ACHN (cell line): ENCODE measurements at regions not wholly inside any gene's neighbourhood (a gene's known extent, or its start where the extent isn't known, plus 50 kb on each side); places are given as distances from the start of the nearest gene placed in this dataset.
"Not testable (repeated sequence)": the region's sequence is repeated elsewhere in the genome, so short reads cannot be mapped to it uniquely, and the experiment has no call there.

Source experiments
- DNase-seq: peaks from one replicate; pipeline ENCODE4 v3.0.0-alpha.2; 2015
- in situ Hi-C: cut with HindIII; loops from 2 replicates; pipeline ENCODE4 v1.10.0; 2017; ENCODE audit warnings: low sequenced_read_pairs, low pct_ligation_motif_present, low pct_unique_long_range_greater_than_20kb

DNA sequence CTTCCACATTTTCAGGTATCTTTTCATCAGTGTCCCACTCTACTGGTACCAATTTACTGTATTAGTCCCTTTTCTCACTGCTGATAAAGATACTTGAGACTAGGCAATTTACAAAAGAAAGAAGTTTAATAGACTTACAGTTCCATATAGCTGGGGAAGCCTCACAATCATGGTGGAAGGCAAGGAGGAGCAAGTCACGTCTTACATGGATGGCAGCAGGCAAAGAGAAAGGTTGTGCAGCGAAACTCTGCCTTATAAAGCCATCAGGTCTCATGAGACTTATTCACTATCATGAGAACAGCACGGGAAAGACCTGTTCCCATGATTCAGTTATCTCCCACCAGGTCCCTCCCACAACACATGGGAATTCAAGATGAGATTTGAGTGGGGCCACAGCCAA lies 385.9 kb downstream of the GALC start:
- in situ Hi-C loops, DNase-seq: not testable (repeated sequence)

DNA sequence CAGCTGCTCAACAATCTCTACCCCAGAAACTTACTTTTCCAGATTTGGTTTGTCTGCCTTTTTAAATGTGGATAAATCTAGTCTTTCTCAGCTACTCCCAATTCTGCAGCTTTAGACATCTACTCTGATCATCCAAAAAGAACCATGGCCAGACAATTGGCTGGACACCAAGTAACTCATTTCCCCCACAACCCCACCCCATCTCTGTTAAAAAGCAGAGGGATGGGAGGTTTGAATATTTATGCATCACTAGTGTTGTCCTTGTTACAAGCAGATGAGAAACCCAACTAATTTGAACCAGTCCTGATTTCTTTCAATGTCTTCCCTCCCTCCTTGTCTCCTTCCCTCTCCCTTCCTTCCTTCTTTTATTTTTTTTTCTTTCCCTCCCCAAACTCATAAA lies 391.9 kb downstream of the GALC start:
- no peak for DNase-seq
- in situ Hi-C loops: no loop called here

DNA sequence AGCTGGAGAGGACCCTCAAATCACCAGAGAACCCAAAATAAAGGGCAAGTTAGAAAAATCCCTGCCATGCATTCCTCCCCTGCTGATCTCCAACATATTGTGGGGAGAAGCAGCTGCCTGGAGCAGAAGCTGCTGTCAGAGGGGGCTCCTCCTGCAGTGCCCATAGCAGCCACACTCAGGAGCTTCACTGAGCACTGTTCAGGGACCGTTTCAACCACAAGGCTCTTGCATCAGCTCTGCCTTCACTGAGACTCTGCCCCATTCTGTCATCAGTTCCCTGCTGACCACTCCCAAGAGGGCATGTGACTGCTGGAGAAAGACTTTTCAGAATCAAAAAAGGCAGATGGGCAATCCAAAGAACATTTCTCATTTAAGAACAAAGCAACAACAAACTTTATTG lies 392.7 kb downstream of the GALC start:
- DNase-seq: no peak
- in situ Hi-C loops: no loop called here

DNA sequence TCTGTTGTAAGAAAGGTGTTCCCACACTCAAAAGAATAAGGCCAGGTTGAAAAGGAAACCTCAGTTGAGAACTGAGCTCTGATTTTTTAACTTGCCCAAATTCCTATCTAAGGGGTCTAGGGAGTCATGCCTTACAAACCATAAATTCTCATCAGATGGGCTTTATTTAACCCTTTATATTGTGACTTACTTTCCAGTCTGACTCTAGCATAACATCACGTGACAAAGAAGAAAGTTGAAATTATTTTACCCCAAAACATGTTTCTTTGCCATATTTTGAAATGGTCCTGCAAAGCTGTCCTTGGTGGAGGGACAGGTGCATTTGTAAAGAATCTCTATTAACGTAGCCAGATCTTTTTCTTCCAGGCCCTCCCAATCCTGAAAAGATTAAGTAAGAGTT lies 411.7 kb downstream of the GALC start:
- no peak for DNase-seq
- in situ Hi-C loops: no loop called here

DNA sequence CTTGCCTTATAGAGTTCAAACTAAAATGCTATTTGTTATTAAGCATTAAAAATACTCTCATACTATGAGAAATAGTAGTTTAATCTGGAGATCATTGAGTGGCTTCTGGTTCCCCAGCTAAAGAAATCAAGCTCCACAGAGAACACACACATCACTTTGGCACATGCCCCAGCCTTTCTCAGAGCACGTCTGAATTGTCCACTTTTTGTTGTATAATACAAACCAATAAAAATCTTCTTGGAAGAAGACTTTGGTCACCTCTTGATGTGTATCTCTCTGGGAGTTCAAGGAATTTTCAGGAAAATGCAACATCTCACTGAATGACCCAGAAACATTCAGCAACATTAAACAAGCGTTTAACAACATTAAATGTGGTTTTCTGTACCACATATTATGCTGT lies 413.9 kb downstream of the GALC start:
- in situ Hi-C loops: no loop called here
- no peak for DNase-seq

DNA sequence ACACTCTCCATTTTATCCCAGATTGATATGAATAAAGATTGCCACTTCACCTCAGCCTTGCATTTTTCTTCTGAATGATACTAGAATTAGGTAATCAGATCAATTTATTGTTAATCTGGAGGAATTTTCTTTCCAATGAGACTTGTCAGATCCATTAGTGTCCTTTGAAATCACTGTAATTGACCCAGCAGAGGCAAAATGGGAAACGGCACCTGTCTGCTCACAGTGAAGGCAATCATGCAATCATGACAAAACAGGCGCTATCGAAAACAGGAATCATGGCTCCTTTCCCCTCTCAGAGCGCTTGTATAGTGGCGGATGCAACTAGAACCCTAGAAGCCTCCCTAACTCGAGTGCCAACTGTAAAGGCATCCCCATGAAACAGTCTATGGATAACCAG lies 417.6 kb downstream of the GALC start:
- no peak for DNase-seq
- in situ Hi-C loops: no loop called here

DNA sequence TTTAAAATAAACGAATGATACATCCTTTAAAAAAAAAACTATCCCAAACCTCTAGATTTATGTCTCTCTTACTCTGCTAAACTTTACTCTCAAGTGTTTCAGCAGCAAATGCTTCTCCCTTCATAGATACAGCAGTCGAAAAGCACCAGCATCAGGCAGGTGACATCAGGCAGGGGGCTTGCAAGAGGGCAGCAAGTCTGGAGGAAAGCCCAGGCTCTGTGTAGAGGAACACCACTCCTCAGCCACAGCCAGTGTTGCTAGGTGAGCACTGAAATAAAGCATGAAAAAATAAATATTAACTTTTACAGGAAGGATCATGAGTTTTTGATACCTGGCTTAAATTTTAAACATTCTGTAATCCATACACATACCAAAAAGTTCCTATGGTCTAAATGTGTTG lies 419.4 kb downstream of the GALC start:
- DNase-seq: no peak
- in situ Hi-C loops: no loop called here

DNA sequence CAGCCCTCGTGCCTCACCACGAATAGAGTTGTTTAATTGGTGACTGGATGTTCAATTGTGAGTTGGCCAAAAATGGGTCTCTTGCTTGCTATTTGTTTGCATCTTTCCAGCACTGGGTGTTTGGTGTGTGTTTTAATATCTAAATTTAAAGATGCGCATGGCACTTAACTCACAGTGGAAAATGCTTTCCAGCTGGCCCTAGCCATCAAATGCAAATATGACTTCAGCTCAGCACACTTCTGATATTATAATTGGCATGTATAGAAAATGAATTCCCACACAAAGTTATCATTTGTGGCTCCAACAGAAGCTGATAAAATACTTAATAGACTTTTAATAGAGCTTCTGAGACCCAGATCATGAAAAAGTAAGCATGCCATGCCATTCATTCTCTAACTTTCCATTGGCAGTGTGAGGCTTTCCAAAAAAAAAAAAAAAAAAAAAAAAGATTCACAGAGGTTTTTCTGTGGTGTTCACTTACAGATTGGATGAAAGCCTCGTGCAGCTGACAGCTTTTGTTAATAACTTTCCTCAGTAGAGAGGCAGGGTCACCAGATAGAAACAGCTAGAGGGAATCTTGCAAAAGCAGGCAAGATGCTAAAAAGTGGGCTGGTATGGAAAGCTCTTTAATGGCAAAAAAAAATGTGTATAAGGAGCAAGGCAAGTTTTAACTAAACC lies 425.2 kb downstream of the GALC start:
- in situ Hi-C loops: no loop called here

DNA sequence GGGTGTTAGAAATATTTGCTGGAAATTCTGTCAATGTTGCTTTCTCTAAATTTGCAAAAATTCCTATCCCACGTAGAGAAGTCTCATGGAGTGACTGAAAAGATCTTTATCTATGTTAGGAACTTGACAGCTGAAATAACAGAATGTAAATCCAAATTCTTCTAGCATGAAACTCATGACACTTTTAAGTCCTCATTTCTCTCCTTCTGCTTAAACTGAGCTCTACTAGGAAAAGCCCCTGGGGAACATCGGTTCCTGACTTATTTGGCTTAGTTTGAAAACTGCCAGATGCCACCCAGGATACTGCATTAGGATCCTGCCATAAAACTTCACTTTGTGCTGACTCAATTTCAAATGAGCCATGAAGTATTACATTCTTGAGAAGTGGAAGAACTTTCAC lies 426.0 kb downstream of the GALC start:
- in situ Hi-C loops: no loop called here
- no peak for DNase-seq

More for the DNA sequence above, 425.2 kb downstream of the GALC start:
- no peak for DNase-seq

DNA sequence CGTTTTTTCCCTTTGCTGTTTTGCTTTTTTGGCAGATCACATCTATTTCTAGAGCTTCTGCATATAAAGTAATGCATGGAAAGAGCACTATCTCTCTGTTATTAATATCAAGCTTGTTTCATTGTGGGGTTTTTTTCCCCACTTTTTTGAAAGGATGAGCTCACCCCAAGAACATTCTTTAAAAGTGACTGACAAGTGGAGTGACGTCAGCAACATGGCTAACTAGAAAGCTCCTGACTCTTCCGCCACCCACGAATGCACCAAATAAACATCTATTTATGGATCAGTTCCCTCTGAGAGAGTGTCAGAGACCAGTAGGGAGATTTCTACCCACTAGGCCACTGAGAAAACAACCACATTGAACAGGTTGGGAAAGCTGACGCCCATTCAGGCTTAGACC lies 445.4 kb downstream of the GALC start:
- no peak for DNase-seq
- in situ Hi-C loops: no loop called here

DNA sequence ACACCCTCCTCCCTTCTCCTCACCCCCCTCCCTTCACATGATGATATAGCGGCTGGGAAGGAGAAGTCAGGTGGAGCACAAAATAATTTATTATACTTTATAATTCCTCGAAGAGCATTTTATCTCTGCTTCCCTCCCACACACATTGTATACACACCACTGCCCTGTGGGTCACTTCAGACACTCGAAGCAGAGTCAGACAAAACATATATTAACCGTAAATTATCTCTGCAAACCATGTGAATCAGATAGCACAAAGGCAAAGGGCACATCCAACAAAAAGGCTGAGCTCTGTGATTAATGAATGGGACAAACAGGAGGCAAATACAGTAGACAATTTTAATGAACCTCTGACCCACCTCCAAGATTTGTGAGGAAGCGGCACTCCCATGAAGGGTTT lies 450.7 kb downstream of the GALC start:
- no peak for DNase-seq
- in situ Hi-C loops: no loop called here

DNA sequence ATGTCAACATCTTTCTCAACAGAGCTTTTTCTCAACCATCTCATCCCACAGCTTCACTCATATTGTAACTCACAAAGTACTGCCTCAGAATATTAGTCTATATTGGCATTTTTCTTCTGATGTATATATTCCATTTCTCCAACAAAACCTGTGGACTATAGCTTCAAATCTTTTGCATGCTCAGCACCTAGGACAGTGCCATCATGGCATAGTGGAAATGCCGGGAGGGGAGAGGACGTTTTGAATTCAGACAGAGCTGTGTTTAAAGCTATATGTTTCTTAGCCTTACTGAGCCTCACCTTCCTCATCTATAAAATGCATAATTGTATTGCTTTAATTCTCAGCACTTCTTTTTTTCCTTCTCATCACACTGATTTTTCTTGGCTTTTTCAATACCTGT lies 452.6 kb downstream of the GALC start:
- DNase-seq: no peak
- in situ Hi-C loops: no loop called here

DNA sequence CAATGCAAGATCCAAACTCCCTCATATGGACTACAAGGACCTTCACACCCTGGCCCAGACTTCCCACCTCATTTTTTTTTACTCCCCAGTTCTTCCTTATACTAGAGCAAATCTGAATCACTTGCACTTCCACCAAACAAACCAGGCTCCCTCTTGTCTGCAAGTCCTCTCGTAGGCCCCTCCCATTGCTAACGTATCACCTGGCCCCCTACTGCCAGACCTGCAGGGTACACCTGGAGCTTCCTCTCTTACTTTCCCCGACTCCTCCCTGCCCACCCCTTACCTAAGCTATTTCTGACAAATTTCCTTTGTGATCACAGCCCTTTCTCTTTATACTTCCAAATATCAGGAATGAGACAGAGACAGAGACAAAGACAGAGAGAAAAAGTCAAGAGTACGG lies 463.9 kb downstream of the GALC start:
- DNase-seq: no peak
- in situ Hi-C loops: no loop called here

DNA sequence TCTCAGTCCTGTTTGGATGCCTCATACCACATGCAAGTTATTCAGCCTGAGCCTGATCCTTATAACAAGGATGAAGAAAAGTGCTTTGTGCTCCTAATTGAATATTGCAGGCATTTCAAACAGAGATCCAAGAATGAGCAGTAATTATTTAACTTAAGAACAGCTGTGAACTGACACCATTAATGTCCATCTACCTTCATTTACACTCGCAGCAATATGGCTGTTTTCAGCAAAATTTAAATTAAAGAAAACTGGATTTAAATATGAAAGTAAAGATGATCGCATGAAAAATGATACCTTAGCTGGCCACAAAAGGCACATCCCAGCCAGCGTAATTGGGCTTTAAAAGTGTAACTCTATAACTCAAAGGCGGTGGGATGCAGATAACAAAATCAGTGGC lies 466.3 kb downstream of the GALC start:
- in situ Hi-C loops: no loop called here

DNA sequence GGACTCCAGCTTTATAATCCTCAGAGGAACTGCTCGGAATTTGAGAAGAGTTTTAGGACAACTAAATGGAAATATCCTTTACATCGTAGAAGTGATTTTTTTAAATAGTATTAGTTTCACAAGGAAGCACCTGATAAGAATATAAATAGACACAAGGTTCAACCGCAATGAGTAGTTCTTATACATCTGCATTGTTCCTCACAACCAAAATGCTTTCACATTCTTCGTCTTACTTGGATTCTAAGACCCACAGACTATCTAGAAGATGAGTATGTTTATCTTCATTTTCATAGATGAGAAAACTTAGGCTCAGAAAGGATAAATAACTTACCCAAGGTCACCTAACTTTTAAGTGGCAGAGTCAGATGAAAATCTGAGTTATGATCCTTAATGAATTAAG lies 469.0 kb downstream of the GALC start:
- no peak for DNase-seq
- in situ Hi-C loops: no loop called here

More for the DNA sequence above, 466.3 kb downstream of the GALC start:
- DNase-seq: no peak

DNA sequence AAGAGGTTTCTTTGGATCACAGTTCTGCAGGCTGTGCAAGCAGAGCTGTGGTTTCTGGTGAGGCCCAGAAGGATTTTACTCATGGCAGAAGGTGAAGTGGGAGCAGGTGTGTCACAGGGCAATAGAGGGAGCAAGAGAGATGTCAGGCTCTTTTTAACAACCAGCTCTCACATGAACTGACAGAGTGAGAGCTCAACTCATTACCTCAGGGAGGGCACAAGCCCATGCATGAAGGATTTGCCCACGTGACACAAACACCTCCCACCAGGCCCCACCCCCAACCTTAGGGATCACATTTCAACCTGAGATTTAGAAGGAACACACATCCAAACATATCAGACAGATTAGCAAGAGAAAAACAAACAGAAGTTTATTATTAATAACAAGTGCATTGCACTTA lies 470.4 kb downstream of the GALC start:
- DNase-seq: no peak
- in situ Hi-C loops: no loop called here

DNA sequence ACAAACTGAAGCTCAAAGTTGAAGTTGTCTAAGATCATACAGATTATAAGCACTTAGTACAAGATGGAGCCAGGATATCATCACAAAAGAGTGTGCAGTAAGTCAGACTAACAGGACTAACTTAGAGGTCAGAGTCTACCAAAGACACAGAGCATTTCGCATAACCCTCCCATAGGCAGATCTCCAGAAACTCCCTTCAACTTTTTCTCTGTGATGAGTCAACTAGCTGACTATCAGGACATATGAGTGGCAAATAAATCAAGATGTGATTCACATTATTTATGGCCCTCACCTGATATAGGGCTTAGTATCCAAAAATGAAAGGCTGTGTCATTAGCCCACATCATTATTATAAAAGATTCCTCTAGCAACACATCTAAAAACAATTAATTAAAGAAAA lies 484.6 kb downstream of the GALC start:
- in situ Hi-C loops: no loop called here
- DNase-seq: no peak

DNA sequence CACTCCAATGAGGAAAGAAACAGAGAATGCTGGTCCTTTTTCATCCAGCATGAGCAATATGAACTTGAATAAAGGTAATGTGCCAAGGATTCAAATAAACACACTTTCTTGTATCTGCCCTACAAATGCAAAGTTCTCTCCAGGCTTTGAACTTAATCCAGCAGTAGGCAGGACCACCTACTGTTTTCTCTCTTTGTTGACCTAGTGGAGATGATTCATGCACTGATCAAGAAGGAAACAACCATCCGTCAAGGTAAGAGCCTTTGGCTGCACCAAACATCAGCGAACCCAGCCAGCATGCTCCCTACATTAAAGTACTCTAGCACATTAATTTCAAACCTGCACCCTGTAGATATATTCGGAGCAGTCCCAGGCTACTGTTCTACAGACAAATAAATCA lies 489.3 kb downstream of the GALC start:
- DNase-seq: no peak
- in situ Hi-C loops: no loop called here

DNA sequence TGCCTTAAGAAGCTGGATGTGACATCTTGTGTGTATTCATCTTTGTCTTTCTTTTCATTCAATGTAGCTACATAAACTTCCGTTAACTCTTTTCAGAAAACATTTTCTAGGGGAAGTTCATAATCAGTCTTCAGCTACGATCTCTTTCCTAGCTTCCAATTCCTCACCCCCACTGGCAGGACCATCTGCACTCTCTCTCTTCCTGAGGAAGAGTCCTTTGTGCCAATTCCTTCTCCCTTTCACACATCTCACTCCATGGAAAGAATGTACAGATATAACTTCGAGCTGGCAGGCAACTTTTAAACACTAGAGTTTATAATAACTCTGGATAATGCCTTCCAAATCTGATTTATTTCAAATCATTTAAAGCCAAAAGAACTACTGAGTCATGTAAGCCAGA lies 495.7 kb downstream of the GALC start:
- no peak for DNase-seq
- in situ Hi-C loops: no loop called here

DNA sequence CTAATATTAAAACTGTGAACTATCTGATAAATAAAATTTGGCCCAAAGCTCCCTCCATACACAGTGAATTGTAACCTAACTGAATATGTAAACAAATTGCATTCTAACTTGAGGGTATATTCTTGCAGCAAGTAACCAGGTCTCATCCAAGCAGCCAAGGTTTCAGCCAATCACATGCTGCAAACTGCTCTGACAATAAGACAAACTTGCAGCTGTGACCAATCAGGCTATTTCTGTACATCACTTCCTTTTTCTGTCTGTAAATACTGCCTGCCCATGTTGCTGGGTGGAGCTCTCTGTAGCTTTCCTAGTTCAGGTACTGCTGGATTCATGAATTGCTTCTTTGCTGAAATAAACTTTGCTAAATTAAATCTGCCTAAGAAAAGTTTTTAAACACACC lies 499.0 kb downstream of the GALC start:
- in situ Hi-C loops: no loop called here

DNA sequence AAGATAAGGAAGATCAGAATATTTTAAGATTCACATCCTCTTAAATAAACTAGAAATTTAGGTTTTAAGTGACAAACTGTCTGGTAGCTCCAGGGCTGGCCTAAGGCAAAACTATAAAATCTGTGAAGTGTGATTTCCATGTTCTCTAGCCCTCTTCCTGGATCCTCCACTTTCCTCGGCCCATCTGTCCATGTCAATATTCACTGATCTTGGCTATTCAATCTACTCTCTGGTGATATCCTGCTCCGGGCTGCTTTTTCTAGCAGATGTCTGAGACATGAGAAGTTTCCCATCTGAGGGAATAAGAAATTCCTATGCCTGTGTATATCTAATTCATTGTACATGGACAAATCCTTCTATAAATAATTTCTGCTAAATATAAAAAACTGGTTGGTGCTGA lies 500.4 kb downstream of the GALC start:
- in situ Hi-C loops: no loop called here

More for the DNA sequence above, 499.0 kb downstream of the GALC start:
- DNase-seq: no peak

More for the DNA sequence above, 500.4 kb downstream of the GALC start:
- no peak for DNase-seq
